Endothelial cell of umbilical vein (primary cell): ENCODE measurements at regions not wholly inside any gene's neighbourhood (a gene's known extent, or its start where the extent isn't known, plus 50 kb on each side); places are given as distances from the start of the nearest gene placed in this dataset.

Experiments
- BruUV-seq: library from RNA; stranded (reverse); fragments of 400-500 nt; replicated peaks from 2 replicates; lab custom pipeline; 2021; lab: Mats Ljungman, UMichigan
- CTCF ChIA-PET: fragments of 300-600, 350-600 bp; sonication (Branson Sonifier 250); formaldehyde crosslinking; loops from one replicate; lab custom pipeline; 2021; ENCODE audit warnings: antibody characterized with exemption, inconsistent platforms; lab: Charles Lee
- POLR2A ChIA-PET: fragments of 300-600, 350-600 bp; sonication (Branson Sonifier 250); formaldehyde crosslinking; loops from one replicate; lab custom pipeline; 2021; ENCODE audit warnings: antibody characterized with exemption, inconsistent platforms; lab: Charles Lee
- DNase-seq: peaks from one replicate; pipeline ENCODE4 v3.0.0-alpha.2; 2011; ENCODE audit warnings: low read depth, low spot score
- FAIRE-seq: peaks from 2 replicates; lab custom pipeline; 2011; peaks lifted over from hg19 to GRCh38; lab: Jason Lieb, UNC
- H2AFZ ChIP-seq: 2 replicates; pipeline ENCODE4 v1.6.0; 2012; ENCODE audit warnings: low read depth, low read length, control low read depth, inconsistent platforms
- H3K27ac ChIP-seq: 2 replicates; pipeline ENCODE4 v1.5.1; 2011; ENCODE audit warnings: low read depth, mild to moderate bottlenecking, control low read depth, low read length, moderate library complexity; ENCODE audit not compliant: insufficient read depth
- H3K27me3 ChIP-seq, 2 experiments: 2 replicates each; pipeline versions ENCODE4 v1.6.0 to v1.6.1; 2011; ENCODE audit warnings: low read length in 2 of 2, mixed read lengths in 1 of 2; ENCODE audit not compliant: control insufficient read depth in 2 of 2, insufficient read depth in 2 of 2
- H3K36me3 ChIP-seq, 2 experiments: 2 replicates in 1 of 2; 3 replicates in 1 of 2; pipeline ENCODE4 v1.5.1; 2011; ENCODE audit warnings: low read length in 2 of 2, mild to moderate bottlenecking in 1 of 2, moderate library complexity in 1 of 2; ENCODE audit not compliant: control insufficient read depth in 2 of 2, insufficient read depth in 2 of 2; ENCODE audit errors: extremely low read depth in 1 of 2
- H3K4me1 ChIP-seq: 3 replicates; pipeline ENCODE4 v1.5.1; 2011; ENCODE audit warnings: mild to moderate bottlenecking, low read length; ENCODE audit not compliant: control insufficient read depth, insufficient read depth; ENCODE audit errors: extremely low read depth
- H3K4me2 ChIP-seq: 2 replicates; pipeline ENCODE4 v1.6.1; 2011; ENCODE audit warnings: low read length, control low read depth, mixed read lengths; ENCODE audit not compliant: insufficient read depth
- H3K4me3 ChIP-seq, 3 experiments: fragments of 200-600 bp in 1 of 3; sonication (generic), shearing (Covaris generic) in 1 of 3; replicated peaks in 1 of 3; 2 replicates each; pipeline ENCODE4 v1.5.1; 2011 to 2016; ENCODE audit warnings: control low read depth in 3 of 3, low read length in 3 of 3, mild to moderate bottlenecking in 2 of 3, inconsistent platforms in 1 of 3, low read depth in 1 of 3, moderate library complexity in 1 of 3; ENCODE audit not compliant: insufficient read depth in 1 of 3
- H3K79me2 ChIP-seq: 2 replicates; pipeline ENCODE4 v1.6.0; 2012; ENCODE audit warnings: low read length, inconsistent platforms; ENCODE audit not compliant: control insufficient read depth, insufficient read depth
- H3K9ac ChIP-seq: replicated peaks from 2 replicates; pipeline ENCODE3; 2011; ENCODE audit warnings: low read length, control low read depth; ENCODE audit not compliant: insufficient read depth; ENCODE audit errors: extremely low read depth
- H3K9me1 ChIP-seq: replicated peaks from 3 replicates; pipeline ENCODE4 v1.6.0; 2011; ENCODE audit warnings: mild to moderate bottlenecking, low read length; ENCODE audit not compliant: control insufficient read depth, insufficient read depth; ENCODE audit errors: extremely low read depth
- H3K9me3 ChIP-seq: replicated peaks from 2 replicates; pipeline ENCODE4 v1.5.1; 2012; ENCODE audit warnings: low read length, inconsistent platforms; ENCODE audit not compliant: control insufficient read depth, insufficient read depth
- H4K20me1 ChIP-seq: replicated peaks from 2 replicates; pipeline ENCODE3; 2011; ENCODE audit warnings: mild to moderate bottlenecking, low read length; ENCODE audit not compliant: control insufficient read depth, insufficient read depth; ENCODE audit errors: extremely low read depth
- CTCF ChIP-seq, 2 donors: IDR thresholded peaks; 1 replicate in 1 of 2; 2 replicates in 1 of 2; pipeline ENCODE4 v1.5.1; 2011; ENCODE audit warnings: low read length in 2 of 2, mild to moderate bottlenecking in 2 of 2, moderate library complexity in 2 of 2, control low read depth in 1 of 2, inconsistent platforms in 1 of 2, low read depth in 1 of 2; ENCODE audit not compliant: insufficient read depth in 1 of 2; ENCODE audit errors: extremely low read depth in 1 of 2
- EZH2 ChIP-seq: IDR thresholded peaks from 2 replicates; pipeline ENCODE4 v1.6.1; 2012; ENCODE audit warnings: borderline replicate concordance, low read depth, mild to moderate bottlenecking, moderate library complexity, low read length, inconsistent platforms; ENCODE audit not compliant: severe bottlenecking
- FOS ChIP-seq: IDR thresholded peaks from 2 replicates; pipeline ENCODE4 v1.6.1; 2011; ENCODE audit warnings: mild to moderate bottlenecking, low read length, moderate library complexity, borderline replicate concordance; ENCODE audit not compliant: insufficient read depth
- GATA2 ChIP-seq: IDR thresholded peaks from 2 replicates; pipeline ENCODE4 v1.7.0; 2011; ENCODE audit warnings: low read depth, mild to moderate bottlenecking, moderate library complexity, mixed read lengths, low read length; ENCODE audit not compliant: insufficient read length, insufficient read depth
- JUN ChIP-seq: IDR thresholded peaks from 2 replicates; pipeline ENCODE4 v1.6.1; 2011; ENCODE audit warnings: borderline replicate concordance, low read depth; ENCODE audit not compliant: insufficient read length, insufficient read depth
- MAX ChIP-seq: IDR thresholded peaks from 2 replicates; pipeline ENCODE4 v1.6.1; 2011; ENCODE audit not compliant: insufficient read depth, insufficient read length
- MYC ChIP-seq: IDR thresholded peaks from one replicate; pipeline ENCODE4 v1.6.1; 2011; ENCODE audit warnings: mild to moderate bottlenecking, low read depth, low read length
- POLR2A ChIP-seq: IDR thresholded peaks from 2 replicates; pipeline ENCODE4 v1.6.1; 2012; ENCODE audit warnings: low read depth, mild to moderate bottlenecking, control low read depth, low read length
- POLR2AphosphoS5 ChIP-seq: IDR thresholded peaks from 2 replicates; pipeline ENCODE4 v1.6.1; 2012; ENCODE audit warnings: low read depth, mild to moderate bottlenecking, control low read depth, low read length, moderate library complexity; ENCODE audit not compliant: insufficient read depth
- dilution Hi-C: fragments of 300-500 bp; cut with MboI; formaldehyde crosslinking; loops from one replicate; pipeline ENCODE4 v1.15.0; 2019; ENCODE audit warnings: low sequenced_read_pairs; ENCODE audit not compliant: extremely low pct_ligation_motif_present
- intact Hi-C: fragments of 100-400 bp; cut with micrococcal nuclease; formaldehyde crosslinking; loops from one replicate; pipeline ENCODE4 v1.10.0; 2022

GRCh38 chr6:147954938-147955337 is 387.7 kb upstream of the SASH1 start:
- H4K20me1 ChIP-seq = no peaks in the 10 kb centered on the region
- FAIRE-seq = no peak
- peaks cover 3% of the 10 kb centered on the region for H3K4me1 ChIP-seq
- H3K79me2 ChIP-seq = no peaks in the 10 kb centered on the region
- no peak for DNase-seq
- POLR2A ChIA-PET = no interaction called here
- dilution Hi-C loops (no loop called here), intact Hi-C loops (no loop called here)
- CTCF ChIA-PET = no interaction called here
- BruUV-seq = no TSS peak
- H3K27me3 ChIP-seq = no peaks in the 10 kb centered on the region
- no peak overlapping the region for H3K4me2 ChIP-seq
- H3K27ac ChIP-seq = no peak overlapping the region
- H3K36me3 ChIP-seq = no peaks in the 10 kb centered on the region
- no peak for TF ChIP-seq EZH2
- no peak for TF ChIP-seq CTCF (IDR thresholded peaks at IDR 0.05; ENCODE audit: extremely low read depth in 1 of 2, insufficient read depth in 1 of 2, low read depth in 1 of 2, low read length in 2 of 2)
- TF ChIP-seq POLR2A = no peak
- TF ChIP-seq POLR2AphosphoS5 = no peak
- TF ChIP-seq FOS = no peak
- no peak for TF ChIP-seq GATA2
- no peak for TF ChIP-seq MAX
- TF ChIP-seq MYC = no peak
- TF ChIP-seq JUN = no peak
- no peak overlapping the region for H2AFZ ChIP-seq
- H3K9me1 ChIP-seq = no peaks in the 10 kb centered on the region
- no peak overlapping the region for H3K4me3 ChIP-seq
- H3K9me3 ChIP-seq = no peaks in the 10 kb centered on the region
- H3K9ac ChIP-seq = no peak overlapping the region
